ENCODE measurements at regions not wholly inside any gene's neighbourhood (a gene's known extent, or its start where the extent isn't known, plus 50 kb on each side); places are given as distances from the start of the nearest gene placed in this dataset.

DNA sequence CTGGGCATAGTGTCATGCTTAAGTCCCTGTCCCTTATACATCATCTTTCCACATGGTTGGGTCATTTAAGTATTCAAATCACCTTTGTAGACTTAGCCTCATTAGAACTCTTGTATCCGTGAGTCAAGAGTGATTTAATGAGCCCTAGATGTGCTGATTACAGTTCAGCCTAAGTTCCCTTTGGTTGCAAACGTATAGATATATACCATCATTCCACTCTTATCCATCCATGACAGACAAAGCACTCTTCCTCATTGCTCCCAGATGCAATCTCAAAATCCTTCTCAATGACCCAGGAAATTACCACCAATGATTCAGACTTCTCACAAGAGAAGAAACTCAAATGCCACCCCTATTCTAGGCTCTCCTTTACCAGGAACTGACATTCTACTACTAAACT lies 50.2 kb upstream of the C3orf49 start:
- no peak for DNase-seq (ENCODE audit: low read depth in 3 of 3, low spot score in 2 of 3)

Data from right renal cortex interstitium (tissue), 3 donors.